Stimulated activated CD4-positive, alpha-beta T cell treated with anti-CD3 and anti-CD28 coated beads, Interleukin-2, amount 100 ng/mL, for 48 hours (primary cell): ENCODE measurements at regions not wholly inside any gene's neighbourhood (a gene's known extent, or its start where the extent isn't known, plus 50 kb on each side); places are given as distances from the start of the nearest gene placed in this dataset.
"Not testable (repeated sequence)": the region's sequence is repeated elsewhere in the genome, so short reads cannot be mapped to it uniquely, and the experiment has no call there.

Experiments
- DNase-seq, 2 donors: peaks; one replicate each; pipeline ENCODE4 v3.0.0-alpha.2; 2020

DNA sequence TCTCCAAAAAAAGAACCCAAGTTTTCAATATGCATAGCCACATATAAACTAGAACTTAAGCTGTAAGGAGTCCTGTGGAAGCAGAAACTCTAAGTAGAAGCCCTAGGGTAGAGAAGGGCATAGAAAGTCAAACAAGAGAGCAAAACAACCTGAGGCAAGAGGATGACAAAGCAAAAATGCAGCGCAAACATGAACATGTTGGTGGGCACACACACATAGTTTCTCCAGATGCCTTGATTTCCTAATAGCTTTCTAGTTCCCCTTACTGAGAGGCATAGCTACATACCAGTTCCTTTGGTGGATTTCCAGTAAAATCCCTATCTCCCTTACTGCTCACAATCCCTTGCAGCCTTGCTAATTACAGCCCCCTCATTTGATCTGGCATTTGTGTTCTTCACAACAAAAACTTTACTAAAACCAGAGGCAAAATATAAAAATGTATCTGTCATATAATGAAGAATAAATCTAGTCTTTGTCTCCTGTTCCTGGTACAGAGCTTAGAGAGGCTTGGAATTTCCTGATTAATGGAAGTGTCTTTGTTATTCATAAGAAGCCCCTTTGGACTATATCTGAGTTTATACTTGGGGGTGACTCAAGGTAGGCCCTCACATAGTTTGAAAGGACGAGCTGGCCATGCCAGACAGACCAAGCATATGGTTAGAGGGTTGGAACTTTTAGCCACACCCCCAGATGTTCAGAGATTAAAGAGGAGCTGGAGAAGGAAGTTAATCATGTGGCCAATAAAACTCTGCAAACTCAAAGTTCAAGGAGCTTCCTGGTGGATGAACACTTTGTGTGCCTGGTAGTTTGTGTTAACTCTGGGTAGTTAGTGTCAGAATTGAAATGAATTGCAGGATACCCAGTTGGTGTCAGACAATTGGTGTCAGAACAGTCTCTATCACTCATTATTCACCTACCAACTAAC lies 52.7 kb upstream of the ZCCHC13 start:
- no peak for DNase-seq

DNA sequence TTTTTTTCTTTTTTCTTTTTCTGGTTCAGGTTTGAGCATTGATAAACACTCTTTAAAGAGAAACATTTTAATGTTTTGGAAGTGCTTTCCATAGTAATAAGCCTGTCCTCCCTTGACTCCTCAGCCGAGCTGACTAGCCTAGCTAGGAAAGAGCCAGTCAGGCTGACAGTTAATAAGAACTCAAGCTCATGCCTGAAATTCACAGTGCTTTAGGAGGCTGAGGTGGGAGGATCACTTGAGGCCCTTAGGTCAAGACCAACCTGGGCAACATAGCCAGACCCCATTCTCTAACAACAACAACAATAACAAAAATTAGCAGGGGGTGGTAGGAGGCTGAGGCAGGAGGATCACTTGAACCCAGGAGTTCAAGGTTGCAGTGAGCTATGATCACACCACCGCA lies 53.4 kb upstream of the ZCCHC13 start:
- DNase-seq, result no peak

DNA sequence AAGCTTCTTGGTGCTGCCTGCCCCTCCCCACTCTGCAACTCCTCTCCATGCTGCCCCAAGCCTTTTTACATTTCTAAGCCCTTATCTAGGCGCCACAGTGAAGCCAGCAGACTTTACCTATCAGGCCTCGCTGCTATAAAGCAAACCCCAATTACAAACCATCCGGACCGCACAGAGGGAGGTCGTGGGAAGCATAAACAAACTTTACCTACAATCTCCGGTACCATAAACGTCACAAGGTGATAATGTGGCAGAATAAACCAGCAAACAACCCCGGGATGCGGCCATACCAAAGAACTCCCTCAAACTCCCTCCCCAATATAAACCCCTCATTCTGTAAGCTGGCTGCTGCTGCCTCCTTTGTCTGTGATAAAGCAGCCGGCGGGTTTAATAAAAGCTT lies 54.0 kb upstream of the ZCCHC13 start:
- DNase-seq, result no peak

GRCh38 chrX:74248889-74249288 lies 55.1 kb upstream of the ZCCHC13 start:
- DNase-seq, result no peak

GRCh38 chrX:74246524-74246923 lies 57.5 kb upstream of the ZCCHC13 start:
- no peak for DNase-seq

DNA sequence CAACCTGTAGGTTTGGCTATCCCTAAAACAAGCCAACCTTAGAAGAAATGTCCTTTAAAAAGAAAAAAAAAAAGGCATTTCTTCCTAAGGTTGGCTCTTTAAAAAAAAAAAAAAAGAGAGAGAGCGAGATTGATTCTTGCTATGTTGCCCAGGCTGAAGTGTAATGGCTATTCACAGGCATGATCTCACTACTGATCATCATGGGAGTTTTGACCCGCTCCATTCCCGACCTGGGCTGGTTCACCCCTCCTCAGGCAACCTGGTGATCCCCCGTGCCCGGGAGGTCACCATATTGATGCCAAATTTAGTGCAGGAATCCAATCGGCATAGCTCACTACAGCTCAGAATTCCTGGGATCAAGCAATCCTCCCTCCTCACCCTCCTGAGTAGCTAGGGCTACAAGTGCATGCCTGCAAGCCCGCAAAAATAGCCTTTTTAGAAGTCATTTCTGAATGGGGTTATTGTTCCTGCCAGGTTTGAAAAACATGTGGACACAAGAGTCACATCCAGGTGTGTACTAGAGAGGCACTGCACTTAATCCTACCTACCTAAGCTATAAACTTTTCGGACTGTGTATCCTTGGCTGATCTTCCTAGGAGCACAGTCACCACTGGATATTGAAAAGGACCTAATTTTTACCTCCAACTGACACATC lies 61.4 kb upstream of the ZCCHC13 start:
- no peak for DNase-seq

DNA sequence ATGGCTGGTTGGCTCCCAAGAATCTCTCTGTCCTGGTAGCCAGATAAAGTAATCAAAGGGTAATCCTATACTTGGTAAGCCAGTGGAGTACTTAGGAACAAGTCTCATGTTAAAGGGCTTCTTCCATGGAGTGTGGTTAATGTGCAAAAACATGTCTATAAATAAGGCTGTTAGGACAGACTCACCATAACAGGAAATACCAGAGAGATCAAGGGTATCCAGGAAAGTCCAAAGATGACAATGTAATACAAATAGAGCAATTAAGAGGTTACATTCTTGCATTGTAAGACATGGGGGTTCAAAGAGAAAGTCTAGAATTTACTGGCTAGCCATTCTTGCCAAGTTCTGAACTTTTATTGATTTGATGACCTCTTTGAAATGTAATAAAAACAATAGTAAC lies 61.9 kb upstream of the ZCCHC13 start:
- DNase-seq, result no peak

GRCh38 chrX:74238771-74239170 lies 65.2 kb upstream of the ZCCHC13 start:
- DNase-seq, result no peak

GRCh38 chrX:74234818-74235217 lies 69.2 kb upstream of the ZCCHC13 start:
- no peak for DNase-seq

DNA sequence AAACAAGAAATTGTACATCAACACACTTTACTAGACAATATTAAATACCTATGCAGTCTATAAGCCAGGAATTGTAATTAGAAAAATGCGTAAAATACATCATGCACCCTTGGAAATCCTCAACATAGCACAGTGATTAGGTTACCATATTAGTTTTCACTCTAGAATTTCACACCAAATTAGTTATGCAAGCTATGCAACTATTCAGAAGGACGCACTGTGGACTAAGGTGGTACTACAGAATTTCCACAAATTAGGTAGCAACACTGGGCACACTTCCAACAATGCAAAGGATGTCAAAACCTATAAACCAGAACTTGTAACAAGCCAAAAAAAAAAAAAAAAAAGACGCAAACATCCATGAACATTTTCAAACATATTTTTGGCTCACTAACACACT lies 71.1 kb upstream of the ZCCHC13 start:
- no peak for DNase-seq

- DNase-seq, result no peak
Measured at GRCh38 chrX:74231625-74232024, 72.4 kb upstream of the ZCCHC13 start.

GRCh38 chrX:74230094-74230493 lies 73.9 kb upstream of the ZCCHC13 start:
- no peak for DNase-seq

DNA sequence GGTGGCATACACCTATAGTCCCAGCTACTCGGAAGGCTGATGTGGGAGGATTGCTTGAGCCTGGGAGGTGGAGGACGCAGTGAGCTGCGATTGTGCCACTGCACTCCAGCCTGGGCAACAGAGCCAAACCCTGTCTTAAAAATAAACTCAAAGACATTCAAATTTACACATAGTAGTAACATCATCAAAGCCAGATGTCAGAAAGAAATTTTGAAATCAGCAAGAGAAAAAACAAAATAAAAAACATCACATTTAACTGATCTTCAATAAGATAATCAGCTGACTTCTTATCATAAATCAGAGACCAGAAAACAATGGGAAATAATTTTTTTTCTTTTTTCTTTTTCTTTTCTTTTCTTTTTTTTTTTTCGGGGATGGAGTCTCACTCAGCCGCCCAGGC lies 78.9 kb upstream of the ZCCHC13 start:
- no peak for DNase-seq

DNA sequence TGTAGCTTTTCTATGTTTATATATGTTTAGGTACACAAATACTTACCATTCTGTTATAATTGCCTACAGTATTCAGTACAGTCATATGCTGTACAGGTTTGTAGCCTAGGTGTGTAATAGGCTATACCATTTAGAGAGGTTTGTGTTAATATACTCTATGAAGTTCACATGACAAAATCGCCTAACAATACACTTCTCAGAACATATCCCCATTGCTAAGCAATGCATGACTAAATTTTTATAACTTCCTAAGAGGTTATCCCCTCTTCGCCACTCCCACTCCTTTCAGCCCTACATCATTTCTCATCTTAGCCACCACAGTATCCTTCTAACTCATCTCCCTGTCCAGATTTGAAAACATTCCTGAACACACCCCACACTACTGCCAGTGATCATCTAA lies 83.7 kb upstream of the ZCCHC13 start:
- DNase-seq, result no peak

DNA sequence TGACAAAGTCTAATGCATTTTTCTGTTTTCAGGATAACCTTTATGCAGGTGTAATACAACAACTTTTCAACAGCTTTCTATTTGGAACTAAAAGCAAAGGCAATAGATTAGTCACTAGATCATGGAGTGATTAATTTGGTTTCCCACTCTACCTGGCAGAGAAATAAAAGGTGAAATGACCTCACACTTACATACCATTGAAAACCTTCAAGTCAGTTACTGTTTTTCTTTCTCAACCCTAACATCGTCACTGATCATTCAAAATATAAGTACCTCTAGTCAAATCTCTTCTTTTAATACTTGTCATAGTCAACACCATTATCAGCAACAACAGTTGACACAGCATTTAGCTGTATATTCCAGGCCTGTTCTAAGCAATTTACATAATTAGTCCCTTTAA lies 85.1 kb upstream of the ZCCHC13 start:
- no peak for DNase-seq

- DNase-seq, result no peak
Measured at GRCh38 chrX:74216421-74216820, 87.6 kb upstream of the ZCCHC13 start.

DNA sequence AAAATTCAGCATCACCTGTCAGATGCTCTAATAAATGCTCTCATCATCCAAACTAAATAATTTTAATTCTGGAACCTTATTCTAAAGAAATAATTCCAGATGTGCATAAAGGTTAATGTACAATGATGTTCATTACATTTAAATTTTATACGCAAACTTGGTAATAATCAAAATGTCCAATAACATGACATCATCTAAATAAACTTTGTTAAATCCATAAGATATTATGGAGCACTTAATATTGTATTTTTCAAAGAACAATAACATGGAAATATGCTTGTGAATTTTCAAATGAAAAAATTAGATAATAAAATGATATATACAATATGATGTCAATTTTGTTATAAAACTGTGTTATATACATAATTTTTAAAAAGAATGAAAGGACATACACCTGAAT lies 92.1 kb upstream of the ZCCHC13 start:
- DNase-seq, result no peak

- no peak for DNase-seq
Measured at GRCh38 chrX:74207539-74207938, 96.4 kb upstream of the ZCCHC13 start.

DNA sequence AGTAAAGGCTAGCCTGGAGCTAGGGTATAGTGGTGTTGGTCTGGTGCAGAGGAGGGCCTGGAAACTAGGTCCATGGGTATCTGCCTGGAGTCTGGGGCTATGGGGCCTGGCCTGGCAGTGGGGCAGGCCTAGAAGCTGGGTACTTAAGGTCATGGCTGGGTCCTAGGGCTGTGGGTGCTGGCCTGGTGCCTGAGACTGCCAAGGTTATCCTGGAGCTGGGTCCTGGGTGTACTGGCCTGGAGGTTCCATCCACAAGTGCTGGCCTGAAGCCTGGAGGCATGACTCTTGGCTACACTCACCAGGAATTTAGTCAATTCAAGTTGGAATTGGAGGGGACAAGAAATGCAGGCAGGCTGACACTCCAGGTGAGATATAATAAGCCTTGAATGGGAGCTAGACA lies 108.4 kb upstream of the ZCCHC13 start:
- no peak for DNase-seq

DNA sequence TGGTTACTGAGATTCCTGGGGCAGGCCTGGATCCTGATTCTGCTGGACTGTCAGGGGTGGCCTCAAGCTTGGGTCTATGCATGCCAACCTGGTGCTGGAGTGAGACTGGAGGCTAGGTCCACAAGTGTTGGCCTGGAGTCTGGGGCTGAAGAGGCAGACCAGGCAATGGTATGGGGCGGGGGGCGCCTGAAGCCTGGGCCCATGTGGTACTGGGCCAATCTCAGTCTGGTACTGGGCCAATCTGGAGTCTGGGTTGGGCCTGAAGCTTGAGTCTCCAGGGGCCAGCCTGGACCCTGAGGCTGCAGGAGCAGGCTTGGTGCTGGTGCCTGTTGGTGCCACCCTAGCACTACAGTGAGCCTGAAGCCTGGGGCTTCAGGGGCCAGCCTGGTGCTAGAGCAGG lies 108.9 kb upstream of the ZCCHC13 start:
- DNase-seq, result no peak

GRCh38 chrX:74187211-74187610 lies 116.8 kb upstream of the ZCCHC13 start:
- DNase-seq, result no peak

DNA sequence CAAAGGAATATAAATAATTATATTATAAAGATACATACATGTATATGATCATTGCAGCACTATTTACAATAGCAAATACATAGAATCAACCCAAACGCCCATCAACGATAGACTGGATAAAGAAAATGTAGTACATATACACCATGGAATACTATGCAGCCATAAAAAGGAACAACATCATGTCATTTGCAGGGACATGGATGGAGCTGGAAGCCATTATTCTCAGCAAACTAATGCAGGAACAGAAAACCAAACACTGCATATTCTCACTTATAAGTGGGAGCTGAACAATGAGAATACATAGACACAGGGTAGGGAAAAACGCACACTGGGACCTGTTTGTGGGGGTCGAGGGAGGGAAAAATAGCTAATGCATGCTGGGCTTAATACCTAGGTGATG lies 120.9 kb upstream of the ZCCHC13 start:
- not testable (repeated sequence) for DNase-seq

DNA sequence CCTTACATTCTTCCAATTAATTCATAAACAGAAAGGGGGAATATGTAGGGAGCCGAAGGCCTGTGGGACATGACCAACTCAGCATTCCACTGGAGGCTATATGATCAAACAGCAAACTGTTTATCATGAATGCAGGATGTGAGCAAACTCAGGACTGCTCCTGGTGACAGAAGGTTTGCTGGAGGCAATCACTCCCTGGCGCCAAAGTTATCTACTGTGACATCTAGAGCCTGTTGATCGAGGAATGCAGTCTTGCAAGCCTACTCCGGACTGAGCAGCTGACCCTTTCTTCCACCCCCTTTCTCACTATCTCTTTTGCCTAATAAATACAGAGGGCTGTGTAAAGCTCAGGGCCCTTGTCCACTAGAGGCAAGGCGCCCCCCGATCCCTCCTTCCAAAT lies 122.0 kb upstream of the ZCCHC13 start:
- DNase-seq, result not testable (repeated sequence)

GRCh38 chrX:74180716-74181115 lies 123.3 kb upstream of the ZCCHC13 start:
- DNase-seq, result no peak

- no peak for DNase-seq
Measured at GRCh38 chrX:74179990-74180389, 124.0 kb upstream of the ZCCHC13 start.
